GM18505 (cell line): ENCODE measurements at regions not wholly inside any gene's neighbourhood (a gene's known extent, or its start where the extent isn't known, plus 50 kb on each side); places are given as distances from the start of the nearest gene placed in this dataset.
"Not testable (repeated sequence)": the region's sequence is repeated elsewhere in the genome, so short reads cannot be mapped to it uniquely, and the experiment has no call there.

Source experiments
- ATAC-seq: cut with Tn5 transposase; IDR thresholded peaks from one replicate; pipeline ENCODE4 v1.9.1; 2021; ENCODE audit not compliant: unreplicated experiment
- POLR2A ChIP-seq: IDR thresholded peaks from 4 replicates; pipeline ENCODE4 v1.6.1; 2011; ENCODE audit warnings: borderline replicate concordance; ENCODE audit not compliant: insufficient read depth, insufficient read length; ENCODE audit errors: extremely low read depth

GRCh38 chr4:122973465-122973864, 51.1 kb upstream of the NUDT6 start:
- TF ChIP-seq POLR2A = no peak
- no peak for ATAC-seq

GRCh38 chr4:122976111-122976510, 53.7 kb upstream of the NUDT6 start:
- no peak for TF ChIP-seq POLR2A
- ATAC-seq = no peak

DNA sequence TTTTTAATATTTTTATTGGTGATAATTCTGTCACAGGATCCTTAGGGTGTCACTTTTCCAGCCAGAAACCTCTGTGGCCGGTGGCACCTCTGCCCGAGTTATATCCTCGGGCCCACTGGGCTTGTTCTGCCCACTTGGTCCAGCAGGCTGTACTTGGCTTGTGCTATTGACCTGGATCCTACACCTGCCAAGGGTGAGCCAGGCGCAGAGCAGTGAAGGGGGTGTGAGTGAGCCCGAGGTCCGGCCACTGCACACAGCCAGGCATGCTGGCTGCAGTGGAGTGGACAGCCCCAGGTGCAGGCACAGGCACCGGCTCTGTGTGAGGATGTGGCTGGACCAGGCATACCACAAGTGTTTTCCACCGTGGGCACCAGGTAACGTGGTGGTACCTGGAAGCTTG, 54.7 kb upstream of the NUDT6 start:
- TF ChIP-seq POLR2A = no peak
- no peak for ATAC-seq

GRCh38 chr4:122978109-122978508, 55.7 kb upstream of the NUDT6 start:
- no peak for ATAC-seq
- no peak for TF ChIP-seq POLR2A

DNA sequence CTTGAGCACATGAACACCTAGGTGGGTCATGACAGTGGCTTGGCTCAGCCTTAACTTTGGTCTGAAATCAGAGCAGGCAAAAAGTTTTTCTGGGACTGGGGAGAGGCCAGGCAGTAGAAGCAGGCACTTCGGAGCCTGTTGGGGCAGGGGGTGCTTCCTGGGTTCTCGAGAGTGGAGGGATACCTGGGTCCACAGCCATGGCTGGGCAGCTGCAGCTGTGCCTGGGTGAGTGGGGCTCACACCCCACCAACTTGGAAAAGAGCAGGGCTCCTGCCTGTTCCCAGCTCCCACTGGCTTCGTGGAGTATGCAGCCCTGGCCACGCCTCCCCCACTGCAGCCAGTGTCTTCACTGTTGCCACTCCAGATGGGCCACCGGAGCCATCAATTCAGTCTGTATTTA, 56.4 kb upstream of the NUDT6 start:
- ATAC-seq = no peak
- TF ChIP-seq POLR2A = no peak

DNA sequence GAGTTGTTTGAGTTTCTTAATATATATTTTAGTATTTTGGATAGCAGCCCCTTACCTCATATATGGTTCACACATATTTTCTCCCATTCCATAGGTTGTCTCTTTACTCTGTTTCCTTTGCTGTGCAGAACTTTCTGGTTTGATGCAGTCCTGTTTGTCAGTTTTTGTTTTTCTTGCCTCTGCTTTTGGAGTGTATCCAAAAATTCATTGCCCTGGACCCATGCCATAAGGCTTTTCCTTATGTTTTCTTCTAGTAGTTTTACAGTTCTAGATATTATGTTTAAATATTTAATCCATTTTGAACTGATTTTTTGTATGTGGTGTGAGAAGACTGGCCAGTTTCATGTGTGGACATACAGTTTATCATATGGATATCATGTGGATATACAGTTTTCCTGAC, 58.5 kb upstream of the NUDT6 start:
- no peak for ATAC-seq
- TF ChIP-seq POLR2A = no peak

DNA sequence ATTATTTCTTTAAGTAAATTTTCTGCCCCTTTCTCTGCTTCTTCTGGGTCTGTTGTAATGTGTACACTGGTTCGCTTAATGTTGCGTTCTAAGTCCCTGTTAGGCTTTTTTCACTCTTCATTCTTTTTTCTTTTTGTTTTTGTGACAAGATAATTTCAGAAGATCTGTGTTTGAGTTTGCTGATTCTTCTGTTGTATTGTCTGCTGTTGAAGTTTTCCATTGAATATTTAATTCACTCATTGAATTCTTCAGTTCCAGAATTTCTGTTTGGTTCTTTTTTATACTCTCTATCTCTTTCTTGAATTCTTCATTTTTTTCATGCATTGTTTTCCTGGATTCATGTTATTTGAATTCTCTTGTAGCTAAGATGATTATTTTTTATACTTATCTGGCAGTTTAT, 66.3 kb upstream of the NUDT6 start:
- TF ChIP-seq POLR2A = no peak
- ATAC-seq = no peak

DNA sequence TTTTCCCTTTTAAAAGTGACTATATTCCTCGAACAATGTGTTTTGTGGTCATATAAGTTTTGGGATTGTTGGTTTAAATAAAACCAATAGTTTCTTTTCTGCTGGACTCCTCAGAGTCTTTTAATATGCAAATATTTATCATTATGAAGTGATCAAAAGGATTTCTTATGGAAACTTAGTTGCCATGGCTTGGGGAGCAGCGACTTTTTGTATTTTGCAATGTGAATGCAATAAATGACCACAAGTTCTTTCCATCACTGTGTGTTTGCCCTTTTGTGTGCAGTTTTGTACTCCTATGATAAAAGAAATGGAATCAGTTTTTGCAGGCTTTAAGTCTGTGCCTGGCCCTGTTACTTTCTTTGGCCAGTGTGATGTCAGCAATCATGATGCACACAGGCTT, 68.5 kb upstream of the NUDT6 start:
- no peak for ATAC-seq
- TF ChIP-seq POLR2A = no peak

DNA sequence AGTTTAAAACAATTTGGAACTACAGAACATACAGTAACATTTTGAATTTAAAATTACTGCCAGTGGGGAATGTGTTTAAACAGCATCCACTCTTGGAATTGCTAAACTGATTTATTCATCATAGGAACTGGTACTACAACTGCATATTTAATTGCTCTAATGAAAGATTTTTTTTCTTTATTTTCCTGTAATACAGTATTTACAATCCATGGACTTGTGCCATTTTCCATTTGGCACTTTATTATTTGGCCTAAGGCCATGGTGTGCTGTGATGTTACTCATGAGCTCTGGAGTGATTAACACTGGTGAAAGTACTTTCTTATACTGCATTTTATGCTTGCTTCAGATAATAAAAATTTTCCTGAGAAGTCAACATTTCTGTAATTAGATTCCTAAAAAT, 69.7 kb upstream of the NUDT6 start:
- no peak for TF ChIP-seq POLR2A
- ATAC-seq = no peak

DNA sequence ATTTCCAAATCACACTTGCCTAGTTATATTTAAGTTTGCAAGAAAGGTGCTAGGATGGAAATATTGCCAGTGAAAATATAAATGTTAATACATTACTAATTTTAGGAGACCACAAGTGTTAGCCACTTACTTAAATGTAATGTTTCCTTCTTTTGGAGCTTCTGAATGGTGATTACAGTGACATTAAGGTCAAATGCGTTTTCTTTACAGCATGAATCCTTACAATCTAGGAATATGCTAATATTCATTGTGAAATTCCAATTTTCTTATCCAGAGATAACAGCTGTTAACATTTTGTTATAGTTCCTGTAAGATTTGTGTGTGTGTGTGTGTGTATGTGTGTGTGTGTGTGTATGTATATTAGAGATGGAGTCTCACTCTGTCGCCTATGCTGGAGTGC, 70.2 kb upstream of the NUDT6 start:
- ATAC-seq = no peak

DNA sequence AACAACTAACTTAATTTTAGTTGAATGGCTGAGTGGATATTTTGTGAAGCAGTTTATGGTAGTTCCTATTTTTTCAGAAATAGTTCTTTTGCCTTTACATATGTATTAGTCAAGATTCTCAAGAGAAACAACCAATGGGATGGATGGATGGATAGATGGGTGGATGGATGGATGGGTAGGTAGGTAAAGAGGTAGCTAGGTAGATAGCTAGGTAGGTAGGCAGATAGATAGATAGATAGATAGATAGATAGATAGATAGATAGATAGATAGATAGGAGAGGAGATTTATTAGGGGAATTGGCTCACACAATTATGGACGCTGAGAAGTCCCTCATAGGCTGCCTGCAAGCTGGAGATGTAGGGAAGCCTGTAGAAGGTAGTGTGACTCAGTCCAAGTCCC, 74.0 kb upstream of the NUDT6 start:
- no peak for TF ChIP-seq POLR2A
- no peak for ATAC-seq

More for the DNA sequence above, 70.2 kb upstream of the NUDT6 start:
- TF ChIP-seq POLR2A = no peak

DNA sequence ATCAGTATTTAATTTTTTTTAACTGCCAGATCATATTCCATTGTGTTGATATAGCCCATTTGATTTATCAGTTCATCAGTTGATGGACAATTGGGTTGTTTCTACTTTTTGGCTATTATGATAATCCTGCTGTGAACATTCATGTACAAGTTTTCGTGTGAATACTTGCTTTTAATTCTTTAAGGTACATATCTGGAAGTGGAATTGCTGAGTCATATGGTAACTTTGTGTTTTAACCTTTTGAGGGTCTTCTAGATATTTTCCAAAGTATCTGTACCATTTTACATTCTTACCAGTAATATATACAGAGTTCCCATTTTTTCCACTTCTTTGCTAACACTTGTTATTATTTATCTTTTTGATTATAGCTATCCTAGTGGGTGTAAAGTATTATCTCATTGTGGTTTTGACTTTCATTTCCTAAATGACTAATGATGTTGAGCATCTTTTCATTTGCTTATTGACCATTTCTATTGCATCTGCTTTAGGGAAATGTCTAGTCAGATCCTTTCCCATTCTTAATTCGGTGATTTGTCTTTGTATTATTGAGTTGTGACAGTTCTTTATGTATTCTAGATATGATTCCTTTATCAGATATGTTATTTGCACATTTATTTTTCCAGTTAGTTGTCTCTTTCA, 75.2 kb upstream of the NUDT6 start:
- TF ChIP-seq POLR2A = no peak
- peak; percentile 70 for ATAC-seq

DNA sequence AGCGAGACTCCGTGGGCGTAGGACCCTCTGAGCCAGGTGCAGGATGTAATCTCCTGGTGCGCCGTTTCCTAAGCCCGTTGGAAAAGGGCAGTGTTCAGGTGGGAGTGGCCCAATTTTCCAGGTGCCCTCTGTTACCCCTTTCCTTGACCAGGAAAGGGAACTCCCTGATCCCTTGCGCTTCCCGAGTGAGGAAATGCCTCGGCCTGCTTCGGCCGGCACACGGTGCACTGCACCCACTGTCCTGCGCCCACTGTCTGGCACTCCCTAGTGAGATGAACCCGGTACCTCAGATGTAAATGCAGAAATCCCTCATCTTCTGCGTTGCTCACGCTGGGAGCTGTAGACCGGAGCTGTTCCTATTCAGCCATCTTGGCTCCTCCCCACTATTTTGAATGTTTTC, 81.7 kb upstream of the NUDT6 start:
- ATAC-seq = not testable (repeated sequence)

- ATAC-seq = not testable (repeated sequence)
These were observed 82.7 kb upstream of the NUDT6 start for GRCh38 chr4:123005126-123005525.

DNA sequence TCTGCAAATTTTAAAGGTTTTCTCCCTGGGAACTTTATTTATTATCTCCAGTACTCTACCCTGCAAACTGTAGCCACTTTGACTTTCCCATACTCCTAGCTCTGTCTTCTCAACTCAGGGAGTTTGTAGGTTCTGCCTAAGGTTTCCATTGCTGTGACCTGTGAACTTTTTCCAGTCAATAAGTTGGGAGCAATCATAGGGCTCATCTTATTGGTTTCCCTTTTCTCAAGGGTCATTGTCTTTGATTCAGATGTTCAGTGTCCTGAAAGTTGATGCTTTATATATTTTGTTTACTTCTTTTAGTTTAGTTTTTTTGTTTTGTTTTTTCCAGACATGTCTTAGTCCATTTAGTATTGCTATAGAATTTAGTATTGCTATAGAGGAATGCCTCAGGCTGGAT, 85.3 kb upstream of the NUDT6 start:
- TF ChIP-seq POLR2A = no peak
- ATAC-seq = no peak

DNA sequence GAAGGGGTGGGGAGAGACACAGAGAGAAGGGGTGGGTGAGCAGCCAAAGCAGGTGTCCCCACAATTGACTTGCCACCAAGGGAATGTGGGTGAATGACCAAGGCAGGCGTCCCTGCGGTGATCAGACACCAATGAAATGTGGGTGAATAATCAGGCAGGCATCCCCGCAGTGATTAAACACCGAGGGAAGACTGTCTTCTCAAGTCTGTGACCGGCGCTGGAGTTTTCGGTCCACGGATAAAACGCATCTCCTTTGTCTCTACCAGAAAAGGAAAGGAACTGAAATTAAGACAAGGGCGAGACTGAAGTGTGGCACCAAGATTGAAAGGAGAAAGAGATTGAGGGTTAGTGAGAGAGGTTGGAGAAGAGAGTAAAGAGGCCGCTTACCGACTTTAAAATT, 90.0 kb upstream of the NUDT6 start:
- not testable (repeated sequence) for ATAC-seq
